ENCODE measurements at regions not wholly inside any gene's neighbourhood (a gene's known extent, or its start where the extent isn't known, plus 50 kb on each side); places are given as distances from the start of the nearest gene placed in this dataset.
A peak's percentile ranks its signal among the peaks of the same experiment; 100 is the strongest.

DNA sequence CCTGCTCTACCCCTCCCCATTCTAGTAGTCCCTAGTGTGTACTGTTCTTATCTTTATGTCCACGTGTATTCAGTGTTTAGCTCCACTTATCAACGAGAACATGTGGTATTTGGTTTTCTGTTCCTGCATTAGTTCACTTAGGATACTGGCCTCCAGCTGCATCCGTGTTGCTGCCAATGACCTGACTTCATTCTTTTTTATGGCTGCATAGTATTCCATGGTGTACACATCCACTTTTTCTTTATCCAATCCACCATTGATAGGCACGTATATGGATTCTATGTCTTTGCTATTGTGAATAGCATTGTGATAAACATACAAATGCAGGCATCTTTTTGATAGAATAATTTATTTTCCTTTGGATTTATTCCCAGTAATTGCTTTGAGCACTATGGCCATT is 327.7 kb downstream of the DUSP6 start:
- TF ChIP-seq MAX (IDR thresholded peaks at IDR 0.05) = no peak

- no peak for TF ChIP-seq EGR1 (IDR thresholded peaks at IDR 0.05)
- no peak for TF ChIP-seq TAF1 (IDR thresholded peaks at IDR 0.05; ENCODE audit: low read depth)
- TF ChIP-seq FOXM1 (IDR thresholded peaks at IDR 0.05; ENCODE audit: borderline replicate concordance, low read depth) = no peak
- TF ChIP-seq CREB1 (IDR thresholded peaks at IDR 0.05; ENCODE audit: low read depth) = no peak
- TF ChIP-seq, protein P1, sequence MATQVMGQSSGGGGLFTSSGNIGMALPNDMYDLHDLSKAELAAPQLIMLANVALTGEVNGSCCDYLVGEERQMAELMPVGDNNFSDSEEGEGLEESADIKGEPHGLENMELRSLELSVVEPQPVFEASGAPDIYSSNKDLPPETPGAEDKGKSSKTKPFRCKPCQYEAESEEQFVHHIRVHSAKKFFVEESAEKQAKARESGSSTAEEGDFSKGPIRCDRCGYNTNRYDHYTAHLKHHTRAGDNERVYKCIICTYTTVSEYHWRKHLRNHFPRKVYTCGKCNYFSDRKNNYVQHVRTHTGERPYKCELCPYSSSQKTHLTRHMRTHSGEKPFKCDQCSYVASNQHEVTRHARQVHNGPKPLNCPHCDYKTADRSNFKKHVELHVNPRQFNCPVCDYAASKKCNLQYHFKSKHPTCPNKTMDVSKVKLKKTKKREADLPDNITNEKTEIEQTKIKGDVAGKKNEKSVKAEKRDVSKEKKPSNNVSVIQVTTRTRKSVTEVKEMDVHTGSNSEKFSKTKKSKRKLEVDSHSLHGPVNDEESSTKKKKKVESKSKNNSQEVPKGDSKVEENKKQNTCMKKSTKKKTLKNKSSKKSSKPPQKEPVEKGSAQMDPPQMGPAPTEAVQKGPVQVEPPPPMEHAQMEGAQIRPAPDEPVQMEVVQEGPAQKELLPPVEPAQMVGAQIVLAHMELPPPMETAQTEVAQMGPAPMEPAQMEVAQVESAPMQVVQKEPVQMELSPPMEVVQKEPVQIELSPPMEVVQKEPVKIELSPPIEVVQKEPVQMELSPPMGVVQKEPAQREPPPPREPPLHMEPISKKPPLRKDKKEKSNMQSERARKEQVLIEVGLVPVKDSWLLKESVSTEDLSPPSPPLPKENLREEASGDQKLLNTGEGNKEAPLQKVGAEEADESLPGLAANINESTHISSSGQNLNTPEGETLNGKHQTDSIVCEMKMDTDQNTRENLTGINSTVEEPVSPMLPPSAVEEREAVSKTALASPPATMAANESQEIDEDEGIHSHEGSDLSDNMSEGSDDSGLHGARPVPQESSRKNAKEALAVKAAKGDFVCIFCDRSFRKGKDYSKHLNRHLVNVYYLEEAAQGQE (IDR thresholded peaks at IDR 0.05; ENCODE audit: low read depth) = no peak
- TF ChIP-seq YY1 (IDR thresholded peaks at IDR 0.05; ENCODE audit: low read depth) = no peak
- TF ChIP-seq EP300 (IDR thresholded peaks at IDR 0.05; ENCODE audit: borderline replicate concordance) = no peak
- TF ChIP-seq, protein P2, sequence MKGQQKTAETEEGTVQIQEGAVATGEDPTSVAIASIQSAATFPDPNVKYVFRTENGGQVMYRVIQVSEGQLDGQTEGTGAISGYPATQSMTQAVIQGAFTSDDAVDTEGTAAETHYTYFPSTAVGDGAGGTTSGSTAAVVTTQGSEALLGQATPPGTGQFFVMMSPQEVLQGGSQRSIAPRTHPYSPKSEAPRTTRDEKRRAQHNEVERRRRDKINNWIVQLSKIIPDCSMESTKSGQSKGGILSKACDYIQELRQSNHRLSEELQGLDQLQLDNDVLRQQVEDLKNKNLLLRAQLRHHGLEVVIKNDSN (IDR thresholded peaks at IDR 0.05) = no peak
- no peak for TF ChIP-seq TEAD4 (IDR thresholded peaks at IDR 0.05)
Observed at GRCh38 chr12:89023936-89024335, 328.4 kb downstream of the DUSP6 start.

DNA sequence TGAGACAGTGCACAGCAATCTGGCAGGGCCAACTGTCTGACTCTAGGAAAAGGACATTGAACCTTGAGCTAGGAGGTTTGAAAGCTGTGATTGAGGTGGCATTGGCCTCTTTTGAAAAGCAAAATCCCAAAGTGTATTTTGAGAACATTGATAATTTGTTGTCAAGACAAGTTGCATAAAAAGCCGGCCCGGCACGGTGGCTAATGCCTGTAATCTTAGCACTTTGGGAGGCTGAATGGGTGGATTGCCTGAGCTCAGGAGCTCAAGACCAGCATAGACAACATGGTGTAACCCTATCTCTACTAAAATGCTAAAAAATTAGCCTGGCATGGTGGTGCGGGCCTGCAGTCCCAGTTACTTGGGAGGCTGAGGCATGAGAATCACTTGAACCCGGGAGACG is 331.6 kb downstream of the DUSP6 start:
- TF ChIP-seq TAF1 (IDR thresholded peaks at IDR 0.05; ENCODE audit: low read depth) (no peak), YY1 (IDR thresholded peaks at IDR 0.05; ENCODE audit: low read depth) (no peak), EP300 (IDR thresholded peaks at IDR 0.05; ENCODE audit: borderline replicate concordance) (no peak), MAX (IDR thresholded peaks at IDR 0.05) (no peak), CREB1 (IDR thresholded peaks at IDR 0.05; ENCODE audit: low read depth) (no peak), EGR1 (IDR thresholded peaks at IDR 0.05) (no peak), RAD21 (IDR thresholded peaks at IDR 0.05; ENCODE audit: low read depth) (no peak), ZBTB7A (IDR thresholded peaks at IDR 0.05; ENCODE audit: low read depth) (no peak), TCF12 (IDR thresholded peaks at IDR 0.05; ENCODE audit: low read depth) (no peak), NFIC (IDR thresholded peaks at IDR 0.05) (no peak), TEAD4 (IDR thresholded peaks at IDR 0.05) (no peak)
- TF ChIP-seq, protein P2 (IDR thresholded peaks at IDR 0.05) = no peak
- TF ChIP-seq, protein P1 (IDR thresholded peaks at IDR 0.05; ENCODE audit: low read depth) = no peak

GRCh38 chr12:89020121-89020480 is 332.2 kb downstream of the DUSP6 start:
- TF ChIP-seq CREB1 (IDR thresholded peaks at IDR 0.05; ENCODE audit: low read depth) = no peak
- TF ChIP-seq RAD21 (IDR thresholded peaks at IDR 0.05; ENCODE audit: low read depth) = no peak
- TF ChIP-seq EP300 (IDR thresholded peaks at IDR 0.05; ENCODE audit: borderline replicate concordance) = no peak
- no peak for TF ChIP-seq FOXM1 (IDR thresholded peaks at IDR 0.05; ENCODE audit: borderline replicate concordance, low read depth)

- TF ChIP-seq NFIC (IDR thresholded peaks at IDR 0.05) = no peak
- TF ChIP-seq EP300 (IDR thresholded peaks at IDR 0.05; ENCODE audit: borderline replicate concordance) = no peak
- TF ChIP-seq, protein P1 (IDR thresholded peaks at IDR 0.05; ENCODE audit: low read depth) = no peak
- TF ChIP-seq FOXM1 (IDR thresholded peaks at IDR 0.05; ENCODE audit: borderline replicate concordance, low read depth) = no peak
- TF ChIP-seq YY1 (IDR thresholded peaks at IDR 0.05; ENCODE audit: low read depth) = 0 out of 2 replicates have a peak, but pooled peaks have one; percentile 26
- peak; percentile 97 for TF ChIP-seq RAD21 (IDR thresholded peaks at IDR 0.05; ENCODE audit: low read depth)
Observed at GRCh38 chr12:89019439-89020120, 332.7 kb downstream of the DUSP6 start.
